ENCODE measurements at regions not wholly inside any gene's neighbourhood (a gene's known extent, or its start where the extent isn't known, plus 50 kb on each side); places are given as distances from the start of the nearest gene placed in this dataset.

DNA sequence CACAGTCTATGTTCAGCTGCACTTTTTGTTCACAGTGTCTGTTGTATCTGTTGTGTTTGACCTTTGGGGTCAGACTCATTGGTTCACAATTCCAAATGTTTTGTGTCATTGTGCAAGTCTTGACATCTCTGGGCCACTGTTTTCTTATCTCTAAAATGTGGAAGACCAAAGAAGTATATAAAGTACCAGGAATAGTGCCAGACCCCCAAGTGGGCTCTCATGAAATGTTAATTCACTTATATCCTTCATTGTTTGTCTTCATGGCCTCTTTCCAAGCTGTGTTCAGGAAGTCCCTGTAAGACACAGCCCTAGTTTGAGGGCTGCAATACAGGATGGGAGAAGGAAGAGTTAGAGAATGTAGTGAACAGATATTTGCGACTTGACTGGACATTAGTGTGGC is 468.3 kb upstream of the BOD1L1 start:
- TF ChIP-seq, protein P1, sequence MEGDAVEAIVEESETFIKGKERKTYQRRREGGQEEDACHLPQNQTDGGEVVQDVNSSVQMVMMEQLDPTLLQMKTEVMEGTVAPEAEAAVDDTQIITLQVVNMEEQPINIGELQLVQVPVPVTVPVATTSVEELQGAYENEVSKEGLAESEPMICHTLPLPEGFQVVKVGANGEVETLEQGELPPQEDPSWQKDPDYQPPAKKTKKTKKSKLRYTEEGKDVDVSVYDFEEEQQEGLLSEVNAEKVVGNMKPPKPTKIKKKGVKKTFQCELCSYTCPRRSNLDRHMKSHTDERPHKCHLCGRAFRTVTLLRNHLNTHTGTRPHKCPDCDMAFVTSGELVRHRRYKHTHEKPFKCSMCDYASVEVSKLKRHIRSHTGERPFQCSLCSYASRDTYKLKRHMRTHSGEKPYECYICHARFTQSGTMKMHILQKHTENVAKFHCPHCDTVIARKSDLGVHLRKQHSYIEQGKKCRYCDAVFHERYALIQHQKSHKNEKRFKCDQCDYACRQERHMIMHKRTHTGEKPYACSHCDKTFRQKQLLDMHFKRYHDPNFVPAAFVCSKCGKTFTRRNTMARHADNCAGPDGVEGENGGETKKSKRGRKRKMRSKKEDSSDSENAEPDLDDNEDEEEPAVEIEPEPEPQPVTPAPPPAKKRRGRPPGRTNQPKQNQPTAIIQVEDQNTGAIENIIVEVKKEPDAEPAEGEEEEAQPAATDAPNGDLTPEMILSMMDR (optimal IDR thresholded peaks at IDR 0.05 in 1 of 3, IDR thresholded peaks at IDR 0.05 in 1 of 3, conservative IDR thresholded peaks at IDR 0.05 in 1 of 3; ENCODE audit: extremely low read depth in 1 of 3, insufficient read depth in 2 of 3, low read length in 3 of 3), result no peak
- TF ChIP-seq EZH2 (IDR thresholded peaks at IDR 0.05; ENCODE audit: low read length), result no peak
